IMR-90 (cell line): ENCODE measurements at regions not wholly inside any gene's neighbourhood (a gene's known extent, or its start where the extent isn't known, plus 50 kb on each side); places are given as distances from the start of the nearest gene placed in this dataset.

ENCODE experiments used
- ATAC-seq: fragments of 200-7000 bp; cut with Tn5 transposase; 2 replicates; pipeline ENCODE4 v1.9.1; 2020; ENCODE audit warnings: low read depth, mild to moderate bottlenecking, moderate library complexity
- BruUV-seq: library from RNA; stranded (reverse); fragments of 400-500 nt; replicated peaks from 2 replicates; lab custom pipeline; 2021; lab: Mats Ljungman, UMichigan
- CTCF ChIA-PET: fragments of 300-600 bp; formaldehyde crosslinking; extraction: SDS; loops from one replicate; lab custom pipeline; 2021; ENCODE audit warnings: antibody characterized with exemption; lab: Yijun Ruan, JAX
- POLR2A ChIA-PET: fragments of 300-600 bp; sonication (Branson Sonifier 250); formaldehyde crosslinking; loops from one replicate; lab custom pipeline; 2022; ENCODE audit warnings: antibody characterized with exemption; ENCODE audit not compliant: unreplicated experiment; lab: Charles Lee
- DNase-seq: peaks from one replicate; pipeline ENCODE4 v3.0.0; 2013
- H2AFZ ChIP-seq: replicated peaks from 2 replicates; pipeline ENCODE3; 2013; ENCODE audit warnings: low read length, mild to moderate bottlenecking; ENCODE audit not compliant: poor library complexity
- H2AK5ac ChIP-seq: 2 replicates; pipeline ENCODE4 v1.6.1; 2013; ENCODE audit warnings: low read depth, low read length, inconsistent platforms
- H2AK9ac ChIP-seq: replicated peaks from 2 replicates; pipeline ENCODE3; 2013; ENCODE audit warnings: mild to moderate bottlenecking, low read depth, low read length, moderate library complexity; ENCODE audit not compliant: poor library complexity
- H2BK120ac ChIP-seq: 2 replicates; pipeline ENCODE4 v1.6.1; 2013; ENCODE audit warnings: low read depth, low read length, inconsistent platforms
- H2BK15ac ChIP-seq: 3 replicates; pipeline ENCODE4 v1.6.1; 2013; ENCODE audit warnings: low read depth, low read length, inconsistent platforms
- H2BK20ac ChIP-seq: 2 replicates; pipeline ENCODE4 v1.6.1; 2013; ENCODE audit warnings: low read depth, mild to moderate bottlenecking, inconsistent platforms, low read length, moderate library complexity
- H2BK5ac ChIP-seq: 2 replicates; pipeline ENCODE4 v1.6.1; 2013; ENCODE audit warnings: mild to moderate bottlenecking, low read depth, low read length, inconsistent platforms; ENCODE audit not compliant: poor library complexity, severe bottlenecking
- H3K14ac ChIP-seq: replicated peaks from 2 replicates; pipeline ENCODE4 v1.6.1; 2013; ENCODE audit warnings: low read depth, low read length, inconsistent platforms
- H3K18ac ChIP-seq: 2 replicates; pipeline ENCODE4 v1.6.1; 2013; ENCODE audit warnings: low read depth, low read length, control low read depth
- H3K23ac ChIP-seq: 2 replicates; pipeline ENCODE4 v1.6.1; 2013; ENCODE audit warnings: low read depth, low read length, inconsistent platforms
- H3K27ac ChIP-seq: 2 replicates; pipeline ENCODE4 v1.5.1; 2013; ENCODE audit warnings: mild to moderate bottlenecking, control low read depth, low read length; ENCODE audit not compliant: insufficient read depth
- H3K27me3 ChIP-seq: 2 replicates; pipeline ENCODE4 v1.6.1; 2013; ENCODE audit warnings: low read length; ENCODE audit not compliant: control insufficient read depth, insufficient read depth
- H3K36me3 ChIP-seq: 2 replicates; pipeline ENCODE4 v1.6.1; 2013; ENCODE audit warnings: low read length, mixed read lengths; ENCODE audit not compliant: control insufficient read depth, insufficient read depth
- H3K4ac ChIP-seq: 2 replicates; pipeline ENCODE4 v1.6.1; 2013; ENCODE audit warnings: low read depth, low read length, inconsistent platforms
- H3K4me1 ChIP-seq: 2 replicates; pipeline ENCODE4 v1.6.1; 2013; ENCODE audit warnings: low read length, mixed read lengths; ENCODE audit not compliant: control insufficient read depth, insufficient read depth
- H3K4me2 ChIP-seq: 2 replicates; pipeline ENCODE4 v1.6.1; 2013; ENCODE audit warnings: low read depth, mild to moderate bottlenecking, control low read depth, low read length, moderate library complexity
- H3K4me3 ChIP-seq: 2 replicates; pipeline ENCODE4 v1.5.1; 2013; ENCODE audit warnings: low read depth, mild to moderate bottlenecking, control low read depth, low read length, moderate library complexity; ENCODE audit not compliant: insufficient read depth
- H3K56ac ChIP-seq: 2 replicates; pipeline ENCODE4 v1.6.1; 2013; ENCODE audit warnings: low read length, inconsistent platforms; ENCODE audit not compliant: insufficient read depth; ENCODE audit errors: extremely low read depth
- H3K79me1 ChIP-seq, 2 experiments: 2 replicates each; pipeline ENCODE4 v1.6.1; 2013; ENCODE audit warnings: low read length in 2 of 2, inconsistent platforms in 1 of 2, low read depth in 1 of 2
- H3K9ac ChIP-seq: 2 replicates; pipeline ENCODE4 v1.6.1; 2013; ENCODE audit warnings: low read depth, low read length, control low read depth
- H3K9me1 ChIP-seq: 2 replicates; pipeline ENCODE4 v1.6.1; 2013; ENCODE audit warnings: low read length, inconsistent platforms; ENCODE audit not compliant: insufficient read depth
- H3K9me3 ChIP-seq: 2 replicates; pipeline ENCODE4 v1.6.1; 2013; ENCODE audit warnings: low read length; ENCODE audit not compliant: control insufficient read depth, insufficient read depth
- H4K20me1 ChIP-seq: 2 replicates; pipeline ENCODE4 v1.6.1; 2013; ENCODE audit warnings: low read length, inconsistent platforms; ENCODE audit not compliant: insufficient read depth
- H4K5ac ChIP-seq: 2 replicates; pipeline ENCODE4 v1.6.1; 2013; ENCODE audit warnings: mild to moderate bottlenecking, low read depth, low read length, control low read depth
- H4K8ac ChIP-seq, 2 experiments: 2 replicates each; pipeline ENCODE4 v1.6.1; 2013; ENCODE audit warnings: low read depth in 2 of 2, low read length in 2 of 2, control low read depth in 1 of 2, inconsistent platforms in 1 of 2
- H4K91ac ChIP-seq: 2 replicates; pipeline ENCODE4 v1.6.1; 2013; ENCODE audit warnings: low read depth, low read length, inconsistent platforms; ENCODE audit not compliant: insufficient read depth
- BHLHE40 ChIP-seq: fragments of 150-350 bp; IDR thresholded peaks from 2 replicates; pipeline ENCODE4 v1.6.1; 2016; ENCODE audit warnings: mild to moderate bottlenecking, low read depth, low read length
- CEBPB ChIP-seq: IDR thresholded peaks from 2 replicates; pipeline ENCODE4 v1.6.1; 2012; ENCODE audit warnings: low read depth, low read length, improper control_type of control experiment
- CHD1 ChIP-seq: IDR thresholded peaks from 2 replicates; pipeline ENCODE4 v1.6.1; 2012; ENCODE audit warnings: low read depth, low read length, improper control_type of control experiment
- FOS ChIP-seq: fragments of 150-350 bp; IDR thresholded peaks from 2 replicates; pipeline ENCODE4 v1.6.1; 2016; ENCODE audit warnings: low read depth, low read length
- MAFK ChIP-seq: IDR thresholded peaks from 2 replicates; pipeline ENCODE4 v1.6.1; 2012; ENCODE audit warnings: low read depth, low read length, improper control_type of control experiment
- MAZ ChIP-seq: IDR thresholded peaks from 2 replicates; pipeline ENCODE4 v1.6.1; 2012; ENCODE audit warnings: low read depth, mild to moderate bottlenecking, low read length, improper control_type of control experiment, moderate library complexity, borderline replicate concordance
- MXI1 ChIP-seq: IDR thresholded peaks from 2 replicates; pipeline ENCODE4 v1.6.1; 2012; ENCODE audit warnings: low read depth, mild to moderate bottlenecking, low read length, moderate library complexity, borderline replicate concordance
- NFE2L2 ChIP-seq: fragments of 150-350 bp; IDR thresholded peaks from 2 replicates; pipeline ENCODE4 v1.6.1; 2016; ENCODE audit warnings: low read depth, mild to moderate bottlenecking, low read length
- POLR2A ChIP-seq: IDR thresholded peaks from 2 replicates; pipeline ENCODE4 v1.6.1; 2012; ENCODE audit warnings: mild to moderate bottlenecking, low read depth, low read length
- RAD21 ChIP-seq: IDR thresholded peaks from 2 replicates; pipeline ENCODE4 v1.6.1; 2012; ENCODE audit warnings: low read length, improper control_type of control experiment
- RCOR1 ChIP-seq: IDR thresholded peaks from 2 replicates; pipeline ENCODE4 v1.6.1; 2012; ENCODE audit warnings: mild to moderate bottlenecking, low read length, improper control_type of control experiment; ENCODE audit not compliant: insufficient replicate concordance
- RFX5 ChIP-seq: IDR thresholded peaks from 2 replicates; pipeline ENCODE4 v1.8.0; 2012; ENCODE audit warnings: low read depth, mild to moderate bottlenecking, low read length, moderate library complexity
- SMC3 ChIP-seq: fragments of 150-350 bp; IDR thresholded peaks from 2 replicates; pipeline ENCODE4 v1.6.1; 2016; ENCODE audit warnings: low read depth, mild to moderate bottlenecking, antibody characterized with exemption, low read length, moderate library complexity
- WGBS, 2 experiments: methylation state at CpG; one replicate each; pipeline versions ENCODE4 v1.1.5 to v1.1.7; 2013; ENCODE audit warnings: missing lambda C conversion rate in 2 of 2; ENCODE audit not compliant: insufficient read length in 1 of 2; ENCODE audit errors: extremely low coverage in 2 of 2; 5-methylcytosine and 5-hydroxymethylcytosine counted together
- dilution Hi-C: fragments of 300-500 bp; cut with HindIII; formaldehyde crosslinking; loops from one replicate; pipeline ENCODE4 v1.14.3; 2018; ENCODE audit warnings: low sequenced_read_pairs; ENCODE audit not compliant: unreplicated experiment
- in situ Hi-C: fragments of 300-500 bp; cut with MboI; formaldehyde crosslinking; loops from 3 replicates; pipeline ENCODE4 v1.14.3; 2019; ENCODE audit warnings: low sequenced_read_pairs, inconsistent platforms, mixed read lengths
- intact Hi-C: fragments of 100-400 bp; cut with micrococcal nuclease; formaldehyde crosslinking; loops from 2 replicates; pipeline ENCODE4 v1.10.0; 2022
- TF ChIP-seq, protein P1 (sequence below): conservative IDR thresholded peaks from 2 replicates; pipeline ENCODE4 v1.5.1; 2012; ENCODE audit warnings: mild to moderate bottlenecking, low read depth, low read length, improper control_type of control experiment
- TF ChIP-seq, protein P2 (sequence below): fragments of 150-350 bp; IDR thresholded peaks from 2 replicates; pipeline ENCODE4 v1.6.1; 2016; ENCODE audit warnings: low read depth, mild to moderate bottlenecking, low read length, moderate library complexity, borderline replicate concordance
- TF ChIP-seq, protein P3 (sequence below): fragments of 150-350 bp; IDR thresholded peaks from 2 replicates; pipeline ENCODE4 v1.6.1; 2017; ENCODE audit warnings: mild to moderate bottlenecking, antibody characterized with exemption, low read length, low read depth

DNA sequence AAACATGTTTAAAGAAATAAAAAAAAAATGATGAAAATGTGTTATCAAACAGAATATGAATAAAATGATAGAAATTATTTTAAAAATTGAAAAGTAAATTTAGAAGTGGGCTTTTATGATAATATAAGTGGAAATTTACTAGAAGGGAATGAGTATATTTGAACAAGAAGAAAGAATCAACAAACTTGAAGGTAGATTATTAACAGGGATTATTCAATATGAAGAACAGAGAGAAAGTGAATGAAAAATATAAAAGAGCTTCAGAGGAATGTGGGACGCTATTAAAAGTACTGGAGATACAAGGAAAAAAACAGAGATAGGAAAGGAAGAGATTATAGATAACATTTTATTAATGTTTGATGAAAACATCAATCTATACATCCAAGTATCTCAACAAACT lies 1014.4 kb upstream of the CITED2 start:
- no peak overlapping the region for H3K14ac ChIP-seq
- H2BK15ac ChIP-seq: no peak overlapping the region
- TF ChIP-seq, protein P1, sequence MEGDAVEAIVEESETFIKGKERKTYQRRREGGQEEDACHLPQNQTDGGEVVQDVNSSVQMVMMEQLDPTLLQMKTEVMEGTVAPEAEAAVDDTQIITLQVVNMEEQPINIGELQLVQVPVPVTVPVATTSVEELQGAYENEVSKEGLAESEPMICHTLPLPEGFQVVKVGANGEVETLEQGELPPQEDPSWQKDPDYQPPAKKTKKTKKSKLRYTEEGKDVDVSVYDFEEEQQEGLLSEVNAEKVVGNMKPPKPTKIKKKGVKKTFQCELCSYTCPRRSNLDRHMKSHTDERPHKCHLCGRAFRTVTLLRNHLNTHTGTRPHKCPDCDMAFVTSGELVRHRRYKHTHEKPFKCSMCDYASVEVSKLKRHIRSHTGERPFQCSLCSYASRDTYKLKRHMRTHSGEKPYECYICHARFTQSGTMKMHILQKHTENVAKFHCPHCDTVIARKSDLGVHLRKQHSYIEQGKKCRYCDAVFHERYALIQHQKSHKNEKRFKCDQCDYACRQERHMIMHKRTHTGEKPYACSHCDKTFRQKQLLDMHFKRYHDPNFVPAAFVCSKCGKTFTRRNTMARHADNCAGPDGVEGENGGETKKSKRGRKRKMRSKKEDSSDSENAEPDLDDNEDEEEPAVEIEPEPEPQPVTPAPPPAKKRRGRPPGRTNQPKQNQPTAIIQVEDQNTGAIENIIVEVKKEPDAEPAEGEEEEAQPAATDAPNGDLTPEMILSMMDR: no peak
- TF ChIP-seq FOS: no peak
- TF ChIP-seq RFX5: no peak
- TF ChIP-seq RAD21: no peak
- no peak for TF ChIP-seq MAZ
- TF ChIP-seq, protein P2, sequence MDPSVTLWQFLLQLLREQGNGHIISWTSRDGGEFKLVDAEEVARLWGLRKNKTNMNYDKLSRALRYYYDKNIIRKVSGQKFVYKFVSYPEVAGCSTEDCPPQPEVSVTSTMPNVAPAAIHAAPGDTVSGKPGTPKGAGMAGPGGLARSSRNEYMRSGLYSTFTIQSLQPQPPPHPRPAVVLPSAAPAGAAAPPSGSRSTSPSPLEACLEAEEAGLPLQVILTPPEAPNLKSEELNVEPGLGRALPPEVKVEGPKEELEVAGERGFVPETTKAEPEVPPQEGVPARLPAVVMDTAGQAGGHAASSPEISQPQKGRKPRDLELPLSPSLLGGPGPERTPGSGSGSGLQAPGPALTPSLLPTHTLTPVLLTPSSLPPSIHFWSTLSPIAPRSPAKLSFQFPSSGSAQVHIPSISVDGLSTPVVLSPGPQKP: no peak
- TF ChIP-seq MXI1: no peak
- TF ChIP-seq CHD1: no peak
- no peak for TF ChIP-seq POLR2A
- TF ChIP-seq NFE2L2: no peak
- TF ChIP-seq, protein P3, sequence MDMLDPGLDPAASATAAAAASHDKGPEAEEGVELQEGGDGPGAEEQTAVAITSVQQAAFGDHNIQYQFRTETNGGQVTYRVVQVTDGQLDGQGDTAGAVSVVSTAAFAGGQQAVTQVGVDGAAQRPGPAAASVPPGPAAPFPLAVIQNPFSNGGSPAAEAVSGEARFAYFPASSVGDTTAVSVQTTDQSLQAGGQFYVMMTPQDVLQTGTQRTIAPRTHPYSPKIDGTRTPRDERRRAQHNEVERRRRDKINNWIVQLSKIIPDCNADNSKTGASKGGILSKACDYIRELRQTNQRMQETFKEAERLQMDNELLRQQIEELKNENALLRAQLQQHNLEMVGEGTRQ: no peak
- TF ChIP-seq MAFK: no peak
- TF ChIP-seq BHLHE40: no peak
- no peak for TF ChIP-seq SMC3
- no peak for TF ChIP-seq RCOR1
- no peak for TF ChIP-seq CEBPB
- H2BK120ac ChIP-seq: no peak overlapping the region
- no peak overlapping the region for H3K56ac ChIP-seq
- H3K23ac ChIP-seq: no peak overlapping the region
- H3K4me1 ChIP-seq: no peaks in the 10 kb centered on the region; the same call in 1 of the 2 replicates
- CTCF ChIA-PET: no interaction called here
- H2AK5ac ChIP-seq: no peak overlapping the region
- no peak overlapping the region for H3K18ac ChIP-seq
- no peak overlapping the region for H4K8ac ChIP-seq
- no peak overlapping the region for H4K91ac ChIP-seq
- intact Hi-C loops (no loop called here), in situ Hi-C loops (no loop called here), dilution Hi-C loops (no loop called here)
- ATAC-seq (no peak), DNase-seq (no peak)
- POLR2A ChIA-PET: no interaction called here
- H2BK20ac ChIP-seq: no peak overlapping the region
- no peak overlapping the region for H2BK5ac ChIP-seq
- H4K20me1 ChIP-seq: no peaks in the 10 kb centered on the region
- no peaks in the 10 kb centered on the region for H3K36me3 ChIP-seq
- H3K27ac ChIP-seq: no peak overlapping the region
- no TSS peak for BruUV-seq
- H4K5ac ChIP-seq: no peak overlapping the region
- H2AK9ac ChIP-seq: no peak overlapping the region
- H3K9me3 ChIP-seq: peaks cover 7% of the 10 kb centered on the region
- H3K9ac ChIP-seq: no peak overlapping the region
- no peak overlapping the region for H3K4ac ChIP-seq
- no CpG with 5 or more reads among the region's 1 CpG for WGBS, 2 experiments
- H3K4me3 ChIP-seq: no peak overlapping the region
- no peaks in the 10 kb centered on the region for H3K79me1 ChIP-seq
- H2AFZ ChIP-seq: no peak overlapping the region
- no peak overlapping the region for H3K4me2 ChIP-seq
- no peaks in the 10 kb centered on the region for H3K9me1 ChIP-seq
- H3K27me3 ChIP-seq: no peaks in the 10 kb centered on the region
